WTC11 (cell line): ENCODE measurements at regions not wholly inside any gene's neighbourhood (a gene's known extent, or its start where the extent isn't known, plus 50 kb on each side); places are given as distances from the start of the nearest gene placed in this dataset.

Source experiments
- ATF1 ChIP-seq: sonication (generic); formaldehyde crosslinking; IDR thresholded peaks from 2 replicates; pipeline ENCODE4 v1.8.1; 2023; ENCODE audit warnings: mild to moderate bottlenecking, moderate library complexity, missing genetic modification reagents
- CREM ChIP-seq: sonication (generic); formaldehyde crosslinking; IDR thresholded peaks from 2 replicates; pipeline ENCODE4 v1.8.1; 2022; ENCODE audit warnings: mild to moderate bottlenecking, missing genetic modification reagents, moderate library complexity
- JUN ChIP-seq: sonication (generic); formaldehyde crosslinking; IDR thresholded peaks from 2 replicates; pipeline ENCODE4 v1.8.0; 2023; ENCODE audit warnings: mild to moderate bottlenecking, missing genetic modification reagents
- SMAD3 ChIP-seq: sonication (generic); formaldehyde crosslinking; IDR thresholded peaks from 2 replicates; pipeline ENCODE4 v1.8.0; 2022; ENCODE audit warnings: missing genetic modification reagents, mild to moderate bottlenecking, borderline replicate concordance
- SP1 ChIP-seq: sonication (generic); formaldehyde crosslinking; conservative IDR thresholded peaks from 2 replicates; pipeline ENCODE4 v1.8.1; 2022; ENCODE audit warnings: missing genetic modification reagents
- TEAD1 ChIP-seq: sonication (generic); formaldehyde crosslinking; IDR thresholded peaks from 2 replicates; pipeline ENCODE4 v1.8.0; 2022; ENCODE audit warnings: mild to moderate bottlenecking, missing genetic modification reagents
- ZNF219 ChIP-seq: sonication (generic); formaldehyde crosslinking; IDR thresholded peaks from 2 replicates; pipeline ENCODE4 v1.8.0; 2023; ENCODE audit warnings: missing genetic modification reagents, mild to moderate bottlenecking, borderline replicate concordance
- ZNF232 ChIP-seq: sonication (generic); formaldehyde crosslinking; IDR thresholded peaks from 2 replicates; pipeline ENCODE4 v1.8.0; 2022; ENCODE audit warnings: mild to moderate bottlenecking, missing genetic modification reagents
- ZNF671 ChIP-seq: fragments of 250-450 bp; sonication (Bioruptor Pico); IDR thresholded peaks from 2 replicates; pipeline ENCODE4 v1.8.0; 2021; ENCODE audit warnings: mild to moderate bottlenecking
- TF ChIP-seq, protein P1 (sequence below): fragments of 200-600 bp; IDR thresholded peaks from 2 replicates; pipeline ENCODE4 v1.8.0; 2022; ENCODE audit warnings: antibody characterized with exemption
- TF ChIP-seq, protein P2 (sequence below): sonication (generic); formaldehyde crosslinking; conservative IDR thresholded peaks from 2 replicates; pipeline ENCODE4 v1.8.1; 2023; ENCODE audit warnings: mild to moderate bottlenecking, low read depth, missing genetic modification reagents, moderate library complexity
- TF ChIP-seq, protein P3 (sequence below): sonication (generic); formaldehyde crosslinking; IDR thresholded peaks from 2 replicates; pipeline ENCODE4 v1.8.1; 2023; ENCODE audit warnings: mild to moderate bottlenecking, missing genetic modification reagents
- TF ChIP-seq, protein P4 (sequence below): sonication (generic); formaldehyde crosslinking; IDR thresholded peaks from 2 replicates; pipeline ENCODE4 v1.8.0; 2022; ENCODE audit warnings: mild to moderate bottlenecking, missing genetic modification reagents

DNA sequence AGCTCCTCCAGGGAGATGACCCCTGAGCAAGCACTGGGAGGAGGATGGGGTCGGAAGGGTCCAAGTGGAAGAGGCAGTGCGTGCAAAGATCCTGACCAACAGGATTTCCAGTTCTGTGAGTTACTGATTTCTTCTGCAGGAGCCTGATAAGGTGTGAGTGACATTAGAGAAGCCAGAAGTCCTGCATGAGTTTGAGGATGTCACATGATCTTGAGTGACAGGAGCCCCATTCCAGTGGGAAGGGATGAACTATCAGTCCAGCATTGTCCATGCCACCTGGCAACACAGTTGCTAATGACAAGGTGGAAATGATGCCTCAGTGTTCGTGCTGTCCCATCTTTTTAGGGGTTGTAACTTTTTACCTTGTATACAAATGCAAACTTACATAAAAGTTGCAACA lies 285.1 kb upstream of the HDAC4 start:
- TF ChIP-seq, protein P1, sequence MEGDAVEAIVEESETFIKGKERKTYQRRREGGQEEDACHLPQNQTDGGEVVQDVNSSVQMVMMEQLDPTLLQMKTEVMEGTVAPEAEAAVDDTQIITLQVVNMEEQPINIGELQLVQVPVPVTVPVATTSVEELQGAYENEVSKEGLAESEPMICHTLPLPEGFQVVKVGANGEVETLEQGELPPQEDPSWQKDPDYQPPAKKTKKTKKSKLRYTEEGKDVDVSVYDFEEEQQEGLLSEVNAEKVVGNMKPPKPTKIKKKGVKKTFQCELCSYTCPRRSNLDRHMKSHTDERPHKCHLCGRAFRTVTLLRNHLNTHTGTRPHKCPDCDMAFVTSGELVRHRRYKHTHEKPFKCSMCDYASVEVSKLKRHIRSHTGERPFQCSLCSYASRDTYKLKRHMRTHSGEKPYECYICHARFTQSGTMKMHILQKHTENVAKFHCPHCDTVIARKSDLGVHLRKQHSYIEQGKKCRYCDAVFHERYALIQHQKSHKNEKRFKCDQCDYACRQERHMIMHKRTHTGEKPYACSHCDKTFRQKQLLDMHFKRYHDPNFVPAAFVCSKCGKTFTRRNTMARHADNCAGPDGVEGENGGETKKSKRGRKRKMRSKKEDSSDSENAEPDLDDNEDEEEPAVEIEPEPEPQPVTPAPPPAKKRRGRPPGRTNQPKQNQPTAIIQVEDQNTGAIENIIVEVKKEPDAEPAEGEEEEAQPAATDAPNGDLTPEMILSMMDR: no peak
- TF ChIP-seq ZNF232 (CRISPR knock-in tag) (no peak), SP1 (CRISPR knock-in tag) (no peak), ATF1 (CRISPR knock-in tag) (no peak), CREM (CRISPR knock-in tag) (no peak), ZNF671 (CRISPR knock-in tag) (no peak), JUN (CRISPR knock-in tag) (no peak), TEAD1 (no peak), SMAD3 (CRISPR knock-in tag) (no peak), ZNF219 (CRISPR knock-in tag) (no peak)
- TF ChIP-seq, protein P2, sequence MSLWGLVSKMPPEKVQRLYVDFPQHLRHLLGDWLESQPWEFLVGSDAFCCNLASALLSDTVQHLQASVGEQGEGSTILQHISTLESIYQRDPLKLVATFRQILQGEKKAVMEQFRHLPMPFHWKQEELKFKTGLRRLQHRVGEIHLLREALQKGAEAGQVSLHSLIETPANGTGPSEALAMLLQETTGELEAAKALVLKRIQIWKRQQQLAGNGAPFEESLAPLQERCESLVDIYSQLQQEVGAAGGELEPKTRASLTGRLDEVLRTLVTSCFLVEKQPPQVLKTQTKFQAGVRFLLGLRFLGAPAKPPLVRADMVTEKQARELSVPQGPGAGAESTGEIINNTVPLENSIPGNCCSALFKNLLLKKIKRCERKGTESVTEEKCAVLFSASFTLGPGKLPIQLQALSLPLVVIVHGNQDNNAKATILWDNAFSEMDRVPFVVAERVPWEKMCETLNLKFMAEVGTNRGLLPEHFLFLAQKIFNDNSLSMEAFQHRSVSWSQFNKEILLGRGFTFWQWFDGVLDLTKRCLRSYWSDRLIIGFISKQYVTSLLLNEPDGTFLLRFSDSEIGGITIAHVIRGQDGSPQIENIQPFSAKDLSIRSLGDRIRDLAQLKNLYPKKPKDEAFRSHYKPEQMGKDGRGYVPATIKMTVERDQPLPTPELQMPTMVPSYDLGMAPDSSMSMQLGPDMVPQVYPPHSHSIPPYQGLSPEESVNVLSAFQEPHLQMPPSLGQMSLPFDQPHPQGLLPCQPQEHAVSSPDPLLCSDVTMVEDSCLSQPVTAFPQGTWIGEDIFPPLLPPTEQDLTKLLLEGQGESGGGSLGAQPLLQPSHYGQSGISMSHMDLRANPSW (CRISPR knock-in tag): no peak
- TF ChIP-seq, protein P3, sequence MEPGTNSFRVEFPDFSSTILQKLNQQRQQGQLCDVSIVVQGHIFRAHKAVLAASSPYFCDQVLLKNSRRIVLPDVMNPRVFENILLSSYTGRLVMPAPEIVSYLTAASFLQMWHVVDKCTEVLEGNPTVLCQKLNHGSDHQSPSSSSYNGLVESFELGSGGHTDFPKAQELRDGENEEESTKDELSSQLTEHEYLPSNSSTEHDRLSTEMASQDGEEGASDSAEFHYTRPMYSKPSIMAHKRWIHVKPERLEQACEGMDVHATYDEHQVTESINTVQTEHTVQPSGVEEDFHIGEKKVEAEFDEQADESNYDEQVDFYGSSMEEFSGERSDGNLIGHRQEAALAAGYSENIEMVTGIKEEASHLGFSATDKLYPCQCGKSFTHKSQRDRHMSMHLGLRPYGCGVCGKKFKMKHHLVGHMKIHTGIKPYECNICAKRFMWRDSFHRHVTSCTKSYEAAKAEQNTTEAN (CRISPR knock-in tag): no peak
- TF ChIP-seq, protein P4, sequence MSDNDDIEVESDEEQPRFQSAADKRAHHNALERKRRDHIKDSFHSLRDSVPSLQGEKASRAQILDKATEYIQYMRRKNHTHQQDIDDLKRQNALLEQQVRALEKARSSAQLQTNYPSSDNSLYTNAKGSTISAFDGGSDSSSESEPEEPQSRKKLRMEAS: no peak
